Adrenal gland (tissue), 5 donors: ENCODE measurements at regions not wholly inside any gene's neighbourhood (a gene's known extent, or its start where the extent isn't known, plus 50 kb on each side); places are given as distances from the start of the nearest gene placed in this dataset.

ENCODE experiments used
- POLR2A ChIP-seq, 2 donors: fragments of 450-650 bp; IDR thresholded peaks; one replicate each; pipeline ENCODE4 v1.6.1; 2017; ENCODE audit warnings: antibody characterized with exemption in 2 of 2, mild to moderate bottlenecking in 2 of 2, moderate library complexity in 1 of 2
- TF ChIP-seq, protein P1 (sequence below), 6 experiments: fragments of 450-650 bp in 4 of 6; fragments of 200-600 bp in 2 of 6; sonication (generic) in 1 of 6; IDR thresholded peaks; 1 replicate in 5 of 6; 2 replicates in 1 of 6; pipeline versions ENCODE4 v1.5.1 to v1.8.0; 2016 to 2021; ENCODE audit warnings: antibody characterized with exemption in 6 of 6, mild to moderate bottlenecking in 2 of 6, moderate library complexity in 1 of 6
- donor health status: DM: no; HTN: no; CAD: no.

DNA sequence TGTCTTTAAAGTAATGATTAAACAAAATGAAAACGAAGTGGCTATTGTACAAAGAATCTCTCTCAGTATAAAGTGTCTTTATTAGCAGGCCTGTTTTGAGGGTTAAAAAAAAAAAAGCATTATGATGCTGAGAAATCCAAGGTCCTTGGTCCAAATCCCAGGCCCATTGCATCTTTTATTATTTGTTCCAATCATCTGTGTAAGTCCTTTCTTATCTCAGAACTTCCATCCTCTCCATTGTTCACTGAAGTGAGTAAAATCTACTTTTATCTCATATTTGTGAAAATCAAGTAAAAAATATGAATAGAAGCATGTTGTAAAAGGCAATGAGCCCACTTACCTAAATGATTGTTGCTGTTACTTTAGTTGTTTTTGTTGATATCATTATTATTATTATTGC lies 499.1 kb upstream of the JAG1 start:
- TF ChIP-seq, protein P1, sequence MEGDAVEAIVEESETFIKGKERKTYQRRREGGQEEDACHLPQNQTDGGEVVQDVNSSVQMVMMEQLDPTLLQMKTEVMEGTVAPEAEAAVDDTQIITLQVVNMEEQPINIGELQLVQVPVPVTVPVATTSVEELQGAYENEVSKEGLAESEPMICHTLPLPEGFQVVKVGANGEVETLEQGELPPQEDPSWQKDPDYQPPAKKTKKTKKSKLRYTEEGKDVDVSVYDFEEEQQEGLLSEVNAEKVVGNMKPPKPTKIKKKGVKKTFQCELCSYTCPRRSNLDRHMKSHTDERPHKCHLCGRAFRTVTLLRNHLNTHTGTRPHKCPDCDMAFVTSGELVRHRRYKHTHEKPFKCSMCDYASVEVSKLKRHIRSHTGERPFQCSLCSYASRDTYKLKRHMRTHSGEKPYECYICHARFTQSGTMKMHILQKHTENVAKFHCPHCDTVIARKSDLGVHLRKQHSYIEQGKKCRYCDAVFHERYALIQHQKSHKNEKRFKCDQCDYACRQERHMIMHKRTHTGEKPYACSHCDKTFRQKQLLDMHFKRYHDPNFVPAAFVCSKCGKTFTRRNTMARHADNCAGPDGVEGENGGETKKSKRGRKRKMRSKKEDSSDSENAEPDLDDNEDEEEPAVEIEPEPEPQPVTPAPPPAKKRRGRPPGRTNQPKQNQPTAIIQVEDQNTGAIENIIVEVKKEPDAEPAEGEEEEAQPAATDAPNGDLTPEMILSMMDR (IDR thresholded peaks at IDR 0.05) = no peak
- no peak for TF ChIP-seq POLR2A (IDR thresholded peaks at IDR 0.05)
